ENCODE measurements at regions not wholly inside any gene's neighbourhood (a gene's known extent, or its start where the extent isn't known, plus 50 kb on each side); places are given as distances from the start of the nearest gene placed in this dataset.
"Not testable (repeated sequence)": the region's sequence is repeated elsewhere in the genome, so short reads cannot be mapped to it uniquely, and the experiment has no call there.

- Histone ChIP-seq H3K27ac (ENCODE audit: low read length) (no peak overlapping the region), H3K9me3 (ENCODE audit: control insufficient read depth in 1 of 2, low read length in 2 of 2) (no peaks in the 10 kb centered on the region), H3K4me3 (ENCODE audit: low read depth in 1 of 2, low read length in 2 of 2) (no peak overlapping the region), H3K4me1 (ENCODE audit: control insufficient read depth in 1 of 2, insufficient read depth in 2 of 2, low read length in 2 of 2) (no peaks in the 10 kb centered on the region), H3K27me3 (ENCODE audit: low read depth, low read length) (no peaks in the 10 kb centered on the region), H3K36me3 (ENCODE audit: control insufficient read depth in 1 of 2, insufficient read depth in 2 of 2, low read length in 2 of 2) (no peaks in the 10 kb centered on the region)
These were observed 1087.4 kb upstream of the SLIT2 start for GRCh38 chr4:19164334-19164733.

GRCh38 chr4:19159874-19160273 lies 1091.8 kb upstream of the SLIT2 start:
- Histone ChIP-seq H3K27me3 (ENCODE audit: low read depth, low read length) (no peaks in the 10 kb centered on the region), H3K36me3 (ENCODE audit: control insufficient read depth in 1 of 2, insufficient read depth in 2 of 2, low read length in 2 of 2) (no peaks in the 10 kb centered on the region), H3K27ac (ENCODE audit: low read length) (no peak overlapping the region), H3K4me3 (ENCODE audit: low read depth in 1 of 2, low read length in 2 of 2) (no peak overlapping the region), H3K9me3 (ENCODE audit: control insufficient read depth in 1 of 2, low read length in 2 of 2) (peaks cover 0 to 8% of the 10 kb centered on the region in 2 donors), H3K4me1 (ENCODE audit: control insufficient read depth in 1 of 2, insufficient read depth in 2 of 2, low read length in 2 of 2) (no peaks in the 10 kb centered on the region)

- Histone ChIP-seq H3K4me1 (ENCODE audit: control insufficient read depth in 1 of 2, insufficient read depth in 2 of 2, low read length in 2 of 2) (no peaks in the 10 kb centered on the region), H3K9me3 (ENCODE audit: control insufficient read depth in 1 of 2, low read length in 2 of 2) (peaks cover 0 to 8% of the 10 kb centered on the region in 2 donors), H3K36me3 (ENCODE audit: control insufficient read depth in 1 of 2, insufficient read depth in 2 of 2, low read length in 2 of 2) (no peaks in the 10 kb centered on the region), H3K27ac (ENCODE audit: low read length) (no peak overlapping the region), H3K4me3 (ENCODE audit: low read depth in 1 of 2, low read length in 2 of 2) (no peak overlapping the region), H3K27me3 (ENCODE audit: low read depth, low read length) (no peaks in the 10 kb centered on the region)
These were observed 1093.4 kb upstream of the SLIT2 start for GRCh38 chr4:19158107-19158809.

- Histone ChIP-seq H3K4me3 (ENCODE audit: low read depth in 1 of 2, low read length in 2 of 2) (no peak overlapping the region), H3K4me1 (ENCODE audit: control insufficient read depth in 1 of 2, insufficient read depth in 2 of 2, low read length in 2 of 2) (no peaks in the 10 kb centered on the region), H3K27ac (ENCODE audit: low read length) (no peak overlapping the region), H3K9me3 (ENCODE audit: control insufficient read depth in 1 of 2, low read length in 2 of 2) (peaks cover 0 to 8% of the 10 kb centered on the region in 2 donors), H3K27me3 (ENCODE audit: low read depth, low read length) (no peaks in the 10 kb centered on the region), H3K36me3 (ENCODE audit: control insufficient read depth in 1 of 2, insufficient read depth in 2 of 2, low read length in 2 of 2) (no peaks in the 10 kb centered on the region)
These were observed 1094.9 kb upstream of the SLIT2 start for GRCh38 chr4:19156786-19157185.

GRCh38 chr4:19155568-19155967 lies 1096.1 kb upstream of the SLIT2 start:
- H3K36me3 ChIP-seq (ENCODE audit: control insufficient read depth in 1 of 2, insufficient read depth in 2 of 2, low read length in 2 of 2), result no peaks in the 10 kb centered on the region
- H3K27me3 ChIP-seq (ENCODE audit: low read depth, low read length), result no peaks in the 10 kb centered on the region
- H3K4me1 ChIP-seq (ENCODE audit: control insufficient read depth in 1 of 2, insufficient read depth in 2 of 2, low read length in 2 of 2), result no peaks in the 10 kb centered on the region
- H3K9me3 ChIP-seq (ENCODE audit: control insufficient read depth in 1 of 2, low read length in 2 of 2), result peaks cover 0 to 8% of the 10 kb centered on the region in 2 donors
- no peak overlapping the region for H3K27ac ChIP-seq (ENCODE audit: low read length)
- H3K4me3 ChIP-seq (ENCODE audit: low read depth in 1 of 2, low read length in 2 of 2), result no peak overlapping the region

GRCh38 chr4:19154267-19154666 lies 1097.4 kb upstream of the SLIT2 start:
- H3K9me3 ChIP-seq (ENCODE audit: control insufficient read depth in 1 of 2, low read length in 2 of 2); H3K36me3 ChIP-seq (ENCODE audit: control insufficient read depth in 1 of 2, insufficient read depth in 2 of 2, low read length in 2 of 2); H3K27ac ChIP-seq (ENCODE audit: low read length); H3K27me3 ChIP-seq (ENCODE audit: low read depth, low read length); H3K4me3 ChIP-seq (ENCODE audit: low read depth in 1 of 2, low read length in 2 of 2); H3K4me1 ChIP-seq (ENCODE audit: control insufficient read depth in 1 of 2, insufficient read depth in 2 of 2, low read length in 2 of 2): not testable (repeated sequence)

GRCh38 chr4:19152264-19152663 lies 1099.4 kb upstream of the SLIT2 start:
- Histone ChIP-seq H3K27ac (ENCODE audit: low read length) (no peak overlapping the region), H3K36me3 (ENCODE audit: control insufficient read depth in 1 of 2, insufficient read depth in 2 of 2, low read length in 2 of 2) (no peaks in the 10 kb centered on the region), H3K4me3 (ENCODE audit: low read depth in 1 of 2, low read length in 2 of 2) (no peak overlapping the region), H3K4me1 (ENCODE audit: control insufficient read depth in 1 of 2, insufficient read depth in 2 of 2, low read length in 2 of 2) (no peaks in the 10 kb centered on the region), H3K27me3 (ENCODE audit: low read depth, low read length) (no peaks in the 10 kb centered on the region), H3K9me3 (ENCODE audit: control insufficient read depth in 1 of 2, low read length in 2 of 2) (peaks cover 0 to 8% of the 10 kb centered on the region in 2 donors)

GRCh38 chr4:19151684-19152083 lies 1100.0 kb upstream of the SLIT2 start:
- no peaks in the 10 kb centered on the region for H3K36me3 ChIP-seq (ENCODE audit: control insufficient read depth in 1 of 2, insufficient read depth in 2 of 2, low read length in 2 of 2)
- no peaks in the 10 kb centered on the region for H3K27me3 ChIP-seq (ENCODE audit: low read depth, low read length)
- H3K27ac ChIP-seq (ENCODE audit: low read length), result no peak overlapping the region
- H3K9me3 ChIP-seq (ENCODE audit: control insufficient read depth in 1 of 2, low read length in 2 of 2), result peaks cover 0 to 8% of the 10 kb centered on the region in 2 donors
- no peaks in the 10 kb centered on the region for H3K4me1 ChIP-seq (ENCODE audit: control insufficient read depth in 1 of 2, insufficient read depth in 2 of 2, low read length in 2 of 2)
- no peak overlapping the region for H3K4me3 ChIP-seq (ENCODE audit: low read depth in 1 of 2, low read length in 2 of 2)

GRCh38 chr4:19146038-19146437 lies 1105.7 kb upstream of the SLIT2 start:
- H3K4me1 ChIP-seq (ENCODE audit: control insufficient read depth in 1 of 2, insufficient read depth in 2 of 2, low read length in 2 of 2), result no peaks in the 10 kb centered on the region
- no peaks in the 10 kb centered on the region for H3K27me3 ChIP-seq (ENCODE audit: low read depth, low read length)
- no peak overlapping the region for H3K4me3 ChIP-seq (ENCODE audit: low read depth in 1 of 2, low read length in 2 of 2)
- no peaks in the 10 kb centered on the region for H3K9me3 ChIP-seq (ENCODE audit: control insufficient read depth in 1 of 2, low read length in 2 of 2)
- H3K36me3 ChIP-seq (ENCODE audit: control insufficient read depth in 1 of 2, insufficient read depth in 2 of 2, low read length in 2 of 2), result no peaks in the 10 kb centered on the region
- no peak overlapping the region for H3K27ac ChIP-seq (ENCODE audit: low read length)

GRCh38 chr4:19135895-19136633 lies 1114.5 kb upstream of the LCORL start:
- Histone ChIP-seq H3K27ac (ENCODE audit: low read length) (no peak overlapping the region), H3K4me3 (ENCODE audit: low read depth in 1 of 2, low read length in 2 of 2) (no peak overlapping the region), H3K27me3 (ENCODE audit: low read depth, low read length) (no peaks in the 10 kb centered on the region), H3K4me1 (ENCODE audit: control insufficient read depth in 1 of 2, insufficient read depth in 2 of 2, low read length in 2 of 2) (no peaks in the 10 kb centered on the region), H3K36me3 (ENCODE audit: control insufficient read depth in 1 of 2, insufficient read depth in 2 of 2, low read length in 2 of 2) (no peaks in the 10 kb centered on the region), H3K9me3 (ENCODE audit: control insufficient read depth in 1 of 2, low read length in 2 of 2) (no peaks in the 10 kb centered on the region)

GRCh38 chr4:19134685-19135084 lies 1113.1 kb upstream of the LCORL start:
- Histone ChIP-seq H3K4me1 (ENCODE audit: control insufficient read depth in 1 of 2, insufficient read depth in 2 of 2, low read length in 2 of 2) (no peaks in the 10 kb centered on the region), H3K27me3 (ENCODE audit: low read depth, low read length) (no peaks in the 10 kb centered on the region), H3K9me3 (ENCODE audit: control insufficient read depth in 1 of 2, low read length in 2 of 2) (no peaks in the 10 kb centered on the region), H3K4me3 (ENCODE audit: low read depth in 1 of 2, low read length in 2 of 2) (no peak overlapping the region), H3K27ac (ENCODE audit: low read length) (no peak overlapping the region), H3K36me3 (ENCODE audit: control insufficient read depth in 1 of 2, insufficient read depth in 2 of 2, low read length in 2 of 2) (no peaks in the 10 kb centered on the region)

Data from muscle layer of duodenum (tissue), 2 donors.